ENCODE measurements at regions not wholly inside any gene's neighbourhood (a gene's known extent, or its start where the extent isn't known, plus 50 kb on each side); places are given as distances from the start of the nearest gene placed in this dataset.

DNA sequence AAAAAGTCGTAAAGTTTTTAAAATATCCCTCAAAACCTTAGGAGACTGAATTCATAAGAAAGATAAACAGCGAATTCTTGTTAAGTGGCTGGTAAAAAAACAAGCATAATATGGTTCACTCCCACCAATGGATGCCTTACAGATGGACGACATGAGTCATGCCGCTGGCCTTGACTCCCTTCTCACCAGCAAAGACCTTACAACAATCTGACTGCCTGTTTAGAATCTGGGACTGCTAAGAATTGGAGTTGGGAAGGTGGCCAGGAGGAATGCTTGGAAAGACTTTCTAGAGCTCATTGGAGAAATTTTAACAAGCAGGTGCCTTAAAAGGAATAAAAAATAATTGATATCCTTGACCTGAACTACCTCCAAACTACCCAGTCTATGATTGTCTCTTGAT is 206.9 kb upstream of the FMN2 start:
- TF ChIP-seq, protein P1, sequence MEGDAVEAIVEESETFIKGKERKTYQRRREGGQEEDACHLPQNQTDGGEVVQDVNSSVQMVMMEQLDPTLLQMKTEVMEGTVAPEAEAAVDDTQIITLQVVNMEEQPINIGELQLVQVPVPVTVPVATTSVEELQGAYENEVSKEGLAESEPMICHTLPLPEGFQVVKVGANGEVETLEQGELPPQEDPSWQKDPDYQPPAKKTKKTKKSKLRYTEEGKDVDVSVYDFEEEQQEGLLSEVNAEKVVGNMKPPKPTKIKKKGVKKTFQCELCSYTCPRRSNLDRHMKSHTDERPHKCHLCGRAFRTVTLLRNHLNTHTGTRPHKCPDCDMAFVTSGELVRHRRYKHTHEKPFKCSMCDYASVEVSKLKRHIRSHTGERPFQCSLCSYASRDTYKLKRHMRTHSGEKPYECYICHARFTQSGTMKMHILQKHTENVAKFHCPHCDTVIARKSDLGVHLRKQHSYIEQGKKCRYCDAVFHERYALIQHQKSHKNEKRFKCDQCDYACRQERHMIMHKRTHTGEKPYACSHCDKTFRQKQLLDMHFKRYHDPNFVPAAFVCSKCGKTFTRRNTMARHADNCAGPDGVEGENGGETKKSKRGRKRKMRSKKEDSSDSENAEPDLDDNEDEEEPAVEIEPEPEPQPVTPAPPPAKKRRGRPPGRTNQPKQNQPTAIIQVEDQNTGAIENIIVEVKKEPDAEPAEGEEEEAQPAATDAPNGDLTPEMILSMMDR (IDR thresholded peaks at IDR 0.05): no peak
- TF ChIP-seq POLR2A (IDR thresholded peaks at IDR 0.05) (no peak), EP300 (IDR thresholded peaks at IDR 0.05) (no peak), POLR2AphosphoS5 (IDR thresholded peaks at IDR 0.05) (peak in 1 of 4 donors; percentile 22)
